Activated T-cell treated with anti-CD3 and anti-CD28 coated beads, Interleukin-2, amount 50 U/mL, for 72 hours (primary cell): ENCODE measurements at regions not wholly inside any gene's neighbourhood (a gene's known extent, or its start where the extent isn't known, plus 50 kb on each side); places are given as distances from the start of the nearest gene placed in this dataset.
A peak's percentile ranks its signal among the peaks of the same experiment; 100 is the strongest.

Source experiments
- ATAC-seq, 2 donors: fragments of 150-1000 bp; cut with Tn5 transposase; replicated peaks in 1 of 2; 2 replicates each; pipeline ENCODE4 v1.10.0; 2021; ENCODE audit warnings: moderate library complexity in 2 of 2, mild to moderate bottlenecking in 1 of 2
- DNase-seq, 2 donors: peaks; one replicate each; pipeline ENCODE4 v3.0.0; 2021 to 2022; ENCODE audit warnings: mixed read lengths in 1 of 2
- H3K27ac Mint-ChIP-seq: one replicate; pipeline ENCODE4 v1.8.0; 2022; ENCODE audit warnings: mild to moderate bottlenecking, moderate library complexity, mixed read lengths
- H3K27me3 Mint-ChIP-seq: one replicate; pipeline ENCODE4 v1.8.0; 2022; ENCODE audit warnings: low read depth, mixed read lengths
- H3K36me3 Mint-ChIP-seq, 2 donors: one replicate each; pipeline ENCODE4 v1.8.0; 2022; ENCODE audit warnings: mixed read lengths in 2 of 2, mild to moderate bottlenecking in 1 of 2; ENCODE audit not compliant: insufficient read depth in 2 of 2
- H3K4me1 Mint-ChIP-seq: one replicate; pipeline ENCODE4 v1.8.0; 2022; ENCODE audit warnings: low read depth, mixed read lengths
- H3K4me3 Mint-ChIP-seq, 2 donors: one replicate each; pipeline ENCODE4 v1.8.0; 2022; ENCODE audit warnings: mild to moderate bottlenecking in 2 of 2, mixed read lengths in 2 of 2, moderate library complexity in 2 of 2
- H3K9me3 Mint-ChIP-seq, 2 donors: one replicate each; pipeline ENCODE4 v1.8.0; 2022; ENCODE audit warnings: mixed read lengths in 2 of 2

- Mint-ChIP-seq H3K4me3 (no peak overlapping the region), H3K9me3 (peaks cover 2 to 3% of the 10 kb centered on the region in 2 donors), H3K27ac (peak overlapping the region; percentile 25), H3K27me3 (peaks cover 29% of the 10 kb centered on the region), H3K4me1 (no peaks in the 10 kb centered on the region), H3K36me3 (no peaks in the 10 kb centered on the region)
- ATAC-seq (no peak), DNase-seq (no peak)
Observed at GRCh38 chr12:27907766-27908165, 64.8 kb downstream of the PTHLH start.

- Mint-ChIP-seq H3K4me3 (no peak overlapping the region), H3K36me3 (no peaks in the 10 kb centered on the region), H3K27ac (no peak overlapping the region), H3K27me3 (peaks cover 38% of the 10 kb centered on the region), H3K4me1 (no peaks in the 10 kb centered on the region), H3K9me3 (peaks cover 2 to 3% of the 10 kb centered on the region in 2 donors)
- ATAC-seq (no peak), DNase-seq (no peak)
Observed at GRCh38 chr12:27906658-27907473, 65.7 kb downstream of the PTHLH start.

GRCh38 chr12:27906127-27906500 is 66.4 kb downstream of the PTHLH start:
- Mint-ChIP-seq H3K9me3 (peaks cover 0 to 2% of the 10 kb centered on the region in 2 donors), H3K27ac (no peak overlapping the region), H3K4me1 (no peaks in the 10 kb centered on the region), H3K27me3 (peaks cover 34% of the 10 kb centered on the region), H3K36me3 (no peaks in the 10 kb centered on the region), H3K4me3 (no peak overlapping the region)
- DNase-seq, result no peak
- ATAC-seq, result no peak

GRCh38 chr12:27905285-27906126 is 67.0 kb downstream of the PTHLH start:
- Mint-ChIP-seq H3K4me1 (no peaks in the 10 kb centered on the region), H3K4me3 (no peak overlapping the region), H3K27me3 (peaks cover 33% of the 10 kb centered on the region), H3K9me3 (peaks cover 0 to 2% of the 10 kb centered on the region in 2 donors), H3K27ac (no peak overlapping the region), H3K36me3 (no peaks in the 10 kb centered on the region)
- DNase-seq (no peak), ATAC-seq (no peak)

- Mint-ChIP-seq H3K4me3 (no peak overlapping the region), H3K36me3 (no peaks in the 10 kb centered on the region), H3K27ac (no peak overlapping the region), H3K4me1 (no peaks in the 10 kb centered on the region), H3K27me3 (peaks cover 33% of the 10 kb centered on the region), H3K9me3 (no peaks in the 10 kb centered on the region)
- no peak for DNase-seq
- no peak for ATAC-seq
Observed at GRCh38 chr12:27902651-27903050, 69.9 kb downstream of the PTHLH start.

GRCh38 chr12:27901959-27902358 is 70.6 kb downstream of the PTHLH start:
- Mint-ChIP-seq H3K4me3 (no peak overlapping the region), H3K4me1 (no peaks in the 10 kb centered on the region), H3K27ac (no peak overlapping the region), H3K9me3 (no peaks in the 10 kb centered on the region), H3K36me3 (no peaks in the 10 kb centered on the region), H3K27me3 (peaks cover 33% of the 10 kb centered on the region)
- DNase-seq (no peak), ATAC-seq (no peak)

- Mint-ChIP-seq H3K4me3 (no peak overlapping the region), H3K9me3 (no peaks in the 10 kb centered on the region), H3K4me1 (no peaks in the 10 kb centered on the region), H3K27ac (no peak overlapping the region), H3K36me3 (no peaks in the 10 kb centered on the region), H3K27me3 (peaks cover 33% of the 10 kb centered on the region)
- DNase-seq (no peak), ATAC-seq (no peak)
Observed at GRCh38 chr12:27900920-27901879, 71.3 kb downstream of the PTHLH start.

- no peak overlapping the region for H3K4me3 Mint-ChIP-seq
- ATAC-seq (peak in 1 of 2 donors; percentile 72), DNase-seq (no peak)
- H3K36me3 Mint-ChIP-seq, result no peaks in the 10 kb centered on the region
- H3K27me3 Mint-ChIP-seq, result peaks cover 28% of the 10 kb centered on the region
- no peaks in the 10 kb centered on the region for H3K4me1 Mint-ChIP-seq
- no peak overlapping the region for H3K27ac Mint-ChIP-seq
- no peaks in the 10 kb centered on the region for H3K9me3 Mint-ChIP-seq
Observed at GRCh38 chr12:27899151-27899661, 73.3 kb downstream of the PTHLH start.

GRCh38 chr12:27898022-27898421 is 74.5 kb downstream of the PTHLH start:
- DNase-seq (no peak), ATAC-seq (no peak)
- Mint-ChIP-seq H3K4me3 (no peak overlapping the region), H3K27ac (no peak overlapping the region), H3K36me3 (no peaks in the 10 kb centered on the region), H3K4me1 (no peaks in the 10 kb centered on the region), H3K9me3 (no peaks in the 10 kb centered on the region), H3K27me3 (peaks cover 24% of the 10 kb centered on the region)

GRCh38 chr12:27896419-27896990 is 76.0 kb downstream of the PTHLH start:
- peak overlapping the region; percentile 42 for H3K27ac Mint-ChIP-seq
- H3K4me1 Mint-ChIP-seq, result no peaks in the 10 kb centered on the region
- H3K4me3 Mint-ChIP-seq, result no peak overlapping the region
- ATAC-seq (no peak), DNase-seq (no peak)
- H3K27me3 Mint-ChIP-seq, result peaks cover 24% of the 10 kb centered on the region
- H3K36me3 Mint-ChIP-seq, result no peaks in the 10 kb centered on the region
- H3K9me3 Mint-ChIP-seq, result no peaks in the 10 kb centered on the region

- DNase-seq, result no peak
Observed at GRCh38 chr12:27894309-27894708, 78.2 kb downstream of the PTHLH start.

GRCh38 chr12:27879708-27880107 is 92.8 kb downstream of the PTHLH start:
- Mint-ChIP-seq H3K4me3 (no peak overlapping the region), H3K36me3 (peaks cover 0 to 2% of the 10 kb centered on the region in 2 donors), H3K9me3 (peaks cover 2 to 3% of the 10 kb centered on the region in 2 donors), H3K4me1 (no peaks in the 10 kb centered on the region), H3K27ac (no peak overlapping the region), H3K27me3 (no peaks in the 10 kb centered on the region)
- DNase-seq (no peak), ATAC-seq (no peak)

More at GRCh38 chr12:27894309-27894708, 78.2 kb downstream of the PTHLH start:
- H3K9me3 Mint-ChIP-seq, result no peaks in the 10 kb centered on the region
- no peak overlapping the region for H3K27ac Mint-ChIP-seq
- no peak for ATAC-seq
- H3K36me3 Mint-ChIP-seq, result no peaks in the 10 kb centered on the region
- H3K4me1 Mint-ChIP-seq, result no peaks in the 10 kb centered on the region
- H3K27me3 Mint-ChIP-seq, result peaks cover 31% of the 10 kb centered on the region
- H3K4me3 Mint-ChIP-seq, result no peak overlapping the region
